ENCODE measurements at regions not wholly inside any gene's neighbourhood (a gene's known extent, or its start where the extent isn't known, plus 50 kb on each side); places are given as distances from the start of the nearest gene placed in this dataset.

- TF ChIP-seq CTCF (conservative IDR thresholded peaks at IDR 0.05): no peak
- DNase-seq (ENCODE audit: extremely low spot score, unreplicated experiment): no peak
These were observed 388.7 kb upstream of the MYT1L start for GRCh38 chr2:2719781-2720180.

GRCh38 chr2:2719015-2719414 is 387.9 kb upstream of the MYT1L start:
- Mint-ChIP-seq H3K4me1 (ENCODE audit: unreplicated experiment) (no peaks in the 10 kb centered on the region), H3K27ac (no peak overlapping the region), H3K9me3 (no peaks in the 10 kb centered on the region), H3K4me3 (no peak overlapping the region), H3K27me3 (peaks cover 35% of the 10 kb centered on the region), H3K36me3 (no peaks in the 10 kb centered on the region)
- TF ChIP-seq CTCF (conservative IDR thresholded peaks at IDR 0.05): no peak
- no peak for DNase-seq (ENCODE audit: extremely low spot score, unreplicated experiment)

More at GRCh38 chr2:2719781-2720180, 388.7 kb upstream of the MYT1L start:
- no peaks in the 10 kb centered on the region for H3K9me3 Mint-ChIP-seq
- no peak overlapping the region for H3K4me3 Mint-ChIP-seq
- H3K27me3 Mint-ChIP-seq: peaks cover 32% of the 10 kb centered on the region
- no peaks in the 10 kb centered on the region for H3K36me3 Mint-ChIP-seq
- H3K4me1 Mint-ChIP-seq (ENCODE audit: unreplicated experiment): no peaks in the 10 kb centered on the region
- H3K27ac Mint-ChIP-seq: no peak overlapping the region

GRCh38 chr2:2717406-2717805 is 386.3 kb upstream of the MYT1L start:
- Mint-ChIP-seq H3K4me3 (no peak overlapping the region), H3K36me3 (no peaks in the 10 kb centered on the region), H3K27me3 (peaks cover 35% of the 10 kb centered on the region), H3K27ac (no peak overlapping the region), H3K4me1 (ENCODE audit: unreplicated experiment) (no peaks in the 10 kb centered on the region), H3K9me3 (no peaks in the 10 kb centered on the region)
- DNase-seq (ENCODE audit: extremely low spot score, unreplicated experiment): no peak
- no peak for TF ChIP-seq CTCF (conservative IDR thresholded peaks at IDR 0.05)

GRCh38 chr2:2716771-2717170 is 385.7 kb upstream of the MYT1L start:
- TF ChIP-seq CTCF (conservative IDR thresholded peaks at IDR 0.05): no peak
- no peaks in the 10 kb centered on the region for H3K36me3 Mint-ChIP-seq
- peaks cover 39% of the 10 kb centered on the region for H3K27me3 Mint-ChIP-seq
- no peaks in the 10 kb centered on the region for H3K9me3 Mint-ChIP-seq
- H3K4me1 Mint-ChIP-seq (ENCODE audit: unreplicated experiment): no peaks in the 10 kb centered on the region
- DNase-seq (ENCODE audit: extremely low spot score, unreplicated experiment): no peak
- H3K4me3 Mint-ChIP-seq: no peak overlapping the region
- H3K27ac Mint-ChIP-seq: no peak overlapping the region

- peaks cover 45% of the 10 kb centered on the region for H3K27me3 Mint-ChIP-seq
- DNase-seq (ENCODE audit: extremely low spot score, unreplicated experiment): no peak
- no peak for TF ChIP-seq CTCF (conservative IDR thresholded peaks at IDR 0.05)
- H3K9me3 Mint-ChIP-seq: no peaks in the 10 kb centered on the region
- no peak overlapping the region for H3K4me3 Mint-ChIP-seq
- H3K36me3 Mint-ChIP-seq: no peaks in the 10 kb centered on the region
- no peak overlapping the region for H3K27ac Mint-ChIP-seq
- H3K4me1 Mint-ChIP-seq (ENCODE audit: unreplicated experiment): no peaks in the 10 kb centered on the region
These were observed 384.2 kb upstream of the MYT1L start for GRCh38 chr2:2715036-2715818.
